K562 (cell line): ENCODE measurements at regions not wholly inside any gene's neighbourhood (a gene's known extent, or its start where the extent isn't known, plus 50 kb on each side); places are given as distances from the start of the nearest gene placed in this dataset.

Experiments used
- ATAC-seq: fragments of 200-7000 bp; cut with Tn5 transposase; 3 replicates; pipeline ENCODE4 v1.9.1; 2020; ENCODE audit warnings: moderate library complexity
- BruUV-seq: library from RNA; stranded (reverse); fragments of 400-500 nt; replicated peaks from 2 replicates; lab custom pipeline; 2021; lab: Mats Ljungman, UMichigan
- CTCF ChIA-PET: fragments of 300-600 bp; formaldehyde crosslinking; extraction: SDS; loops from one replicate; lab custom pipeline; 2021; ENCODE audit warnings: low intra/inter-chr PET ratio; lab: Yijun Ruan, JAX
- POLR2A ChIA-PET: fragments of 300-600, 350-650 bp; sonication (Branson Sonifier 250); formaldehyde crosslinking; extraction: SDS; loops from one replicate; lab custom pipeline; 2021; ENCODE audit warnings: antibody characterized with exemption, inconsistent platforms; lab: Yijun Ruan, JAX
- DNase-seq, 4 experiments: peaks; one replicate each; pipeline versions ENCODE4 v3.0.0 to v3.0.0-alpha.2; 2011 to 2018; ENCODE audit warnings: low spot score in 3 of 4, mixed read lengths in 3 of 4; ENCODE audit errors: extremely low read depth in 1 of 4
- FAIRE-seq: peaks from 2 replicates; lab custom pipeline; 2011; peaks lifted over from hg19 to GRCh38; lab: Jason Lieb, UNC
- H2AFZ ChIP-seq: 2 replicates; pipeline ENCODE4 v1.6.0; 2011; ENCODE audit warnings: low read depth, low read length, control low read depth, inconsistent platforms
- H3K27ac ChIP-seq: fragments of 200-600 bp; 3 replicates; pipeline ENCODE4 v1.8.0; 2011; ENCODE audit warnings: low read depth, mild to moderate bottlenecking, control low read depth, inconsistent platforms, low read length, moderate library complexity, mixed read lengths; ENCODE audit errors: extremely low read depth
- H3K27me3 ChIP-seq, 2 experiments: fragments of 300-600 bp in 1 of 2; 2 replicates in 1 of 2; 3 replicates in 1 of 2; pipeline versions ENCODE4 v1.6.0 to v1.8.0; 2011; ENCODE audit warnings: inconsistent platforms in 2 of 2, low read length in 2 of 2, mild to moderate bottlenecking in 1 of 2, mixed read lengths in 1 of 2, moderate library complexity in 1 of 2; ENCODE audit not compliant: control insufficient read depth in 2 of 2, insufficient read depth in 2 of 2
- H3K36me3 ChIP-seq: fragments of 300-600 bp; 3 replicates; pipeline ENCODE4 v1.8.0; 2011; ENCODE audit warnings: mild to moderate bottlenecking, low read length, inconsistent platforms; ENCODE audit not compliant: control insufficient read depth, insufficient read depth
- H3K4me1 ChIP-seq, 2 experiments: fragments of 200-600 bp in 1 of 2; replicated peaks in 1 of 2; 2 replicates in 1 of 2; 3 replicates in 1 of 2; pipeline versions ENCODE4 v1.5.1 to v1.8.0; 2011; ENCODE audit warnings: inconsistent platforms in 2 of 2, low read length in 2 of 2, mild to moderate bottlenecking in 1 of 2, mixed read lengths in 1 of 2, moderate library complexity in 1 of 2; ENCODE audit not compliant: control insufficient read depth in 2 of 2, insufficient read depth in 2 of 2
- H3K4me2 ChIP-seq: 2 replicates; pipeline ENCODE4 v1.6.1; 2011; ENCODE audit warnings: low read length, control low read depth, inconsistent platforms, mixed read lengths; ENCODE audit not compliant: insufficient read depth
- H3K4me3 ChIP-seq: fragments of 200-600 bp; sonication (generic), shearing (Covaris generic); 2 replicates; pipeline ENCODE4 v1.5.1; 2016; ENCODE audit warnings: control low read depth, inconsistent platforms
- H3K79me2 ChIP-seq: fragments of 200-600 bp; 3 replicates; pipeline ENCODE4 v1.8.0; 2011; ENCODE audit warnings: low read length, inconsistent platforms; ENCODE audit not compliant: control insufficient read depth, insufficient read depth
- H3K9ac ChIP-seq, 2 experiments: 2 replicates each; pipeline versions ENCODE4 v1.6.0 to v1.6.1; 2011; ENCODE audit warnings: low read depth in 2 of 2, low read length in 2 of 2, control low read depth in 1 of 2, inconsistent platforms in 1 of 2, mild to moderate bottlenecking in 1 of 2, mixed read lengths in 1 of 2; ENCODE audit not compliant: insufficient read depth in 1 of 2
- H3K9me1 ChIP-seq: one replicate; pipeline ENCODE4 v1.6.0; 2011; ENCODE audit warnings: inconsistent platforms, mild to moderate bottlenecking, low read length, moderate library complexity; ENCODE audit not compliant: control insufficient read depth, insufficient read depth
- H3K9me3 ChIP-seq: replicated peaks from 2 replicates; pipeline ENCODE4 v1.5.1; 2011; ENCODE audit warnings: low read depth, low read length, inconsistent platforms; ENCODE audit not compliant: control insufficient read depth, insufficient read depth
- H4K20me1 ChIP-seq: replicated peaks from 2 replicates; pipeline ENCODE4 v1.6.1; 2011; ENCODE audit warnings: low read length, inconsistent platforms, mixed read lengths; ENCODE audit not compliant: control insufficient read depth, insufficient read depth
- ATF7 ChIP-seq: fragments of 450-650 bp; IDR thresholded peaks from 2 replicates; pipeline ENCODE4 v1.7.1; 2014; ENCODE audit warnings: mild to moderate bottlenecking, moderate library complexity
- CBX2 ChIP-seq: fragments of 200-600 bp; sonication (generic); IDR thresholded peaks from one replicate; pipeline ENCODE4 v1.6.1; 2012; ENCODE audit warnings: mild to moderate bottlenecking, low read length, inconsistent platforms; ENCODE audit not compliant: insufficient read depth, poor library complexity, severe bottlenecking
- E2F6 ChIP-seq, 2 experiments: IDR thresholded peaks; 2 replicates each; pipeline ENCODE4 v1.6.1; 2011; ENCODE audit warnings: borderline replicate concordance in 1 of 2, control low read depth in 1 of 2, low read depth in 1 of 2, low read length in 1 of 2, mild to moderate bottlenecking in 1 of 2, mixed read lengths in 1 of 2, moderate library complexity in 1 of 2; ENCODE audit not compliant: insufficient read depth in 1 of 2, insufficient read length in 1 of 2, poor library complexity in 1 of 2, severe bottlenecking in 1 of 2; ENCODE audit errors: extremely low read depth in 1 of 2
- GABPB1 ChIP-seq: sonication (generic); formaldehyde crosslinking; IDR thresholded peaks from 2 replicates; pipeline ENCODE4 v1.8.0; 2022; ENCODE audit warnings: mild to moderate bottlenecking, missing genetic modification reagents
- HES1 ChIP-seq: fragments of 450-650 bp; IDR thresholded peaks from 2 replicates; pipeline ENCODE4 v1.6.1; 2016; ENCODE audit warnings: low read depth, mild to moderate bottlenecking, moderate library complexity
- PHB2 ChIP-seq: fragments of 450-650 bp; IDR thresholded peaks from 2 replicates; pipeline ENCODE4 v1.6.1; 2017; ENCODE audit warnings: low read depth
- SNAPC5 ChIP-seq: fragments of 250-450 bp; sonication (Bioruptor Pico); IDR thresholded peaks from 2 replicates; pipeline ENCODE4 v1.8.0; 2021; ENCODE audit warnings: moderate library complexity, mild to moderate bottlenecking, inconsistent platforms
- ZNF217 ChIP-seq: sonication (generic); formaldehyde crosslinking; IDR thresholded peaks from 2 replicates; pipeline ENCODE4 v1.8.0; 2022; ENCODE audit warnings: mild to moderate bottlenecking, missing genetic modification reagents
- in situ Hi-C: fragments of 300-500 bp; cut with MboI; formaldehyde crosslinking; loops from 4 replicates; pipeline ENCODE4 v1.15.0; 2018; ENCODE audit warnings: inconsistent platforms, mixed read lengths
- intact Hi-C: fragments of 100-400 bp; cut with micrococcal nuclease; formaldehyde crosslinking; loops from 2 replicates; pipeline ENCODE4 v1.14.2; 2022

GRCh38 chr10:62979921-62980320 is 153.2 kb upstream of the NRBF2 start:
- in situ Hi-C loops: no loop called here
- Histone ChIP-seq H3K9me1 (no peaks in the 10 kb centered on the region), H2AFZ (no peak overlapping the region), H4K20me1 (no peaks in the 10 kb centered on the region), H3K4me2 (no peak overlapping the region), H3K79me2 (no peaks in the 10 kb centered on the region), H3K36me3 (no peaks in the 10 kb centered on the region), H3K27me3 (no peaks in the 10 kb centered on the region), H3K9ac (no peak overlapping the region), H3K4me3 (no peak overlapping the region), H3K9me3 (no peaks in the 10 kb centered on the region), H3K27ac (no peak overlapping the region), H3K4me1 (no peaks in the 10 kb centered on the region)
- ChIA-PET POLR2A (no interaction called here), CTCF (no interaction called here)
- TF ChIP-seq ATF7 (no peak), GABPB1 (CRISPR knock-in tag) (no peak), SNAPC5 (CRISPR knock-in tag) (no peak), ZNF217 (CRISPR knock-in tag) (no peak), CBX2 (no peak), PHB2 (no peak), E2F6 (IDR thresholded peaks at IDR 0.05; ENCODE audit: borderline replicate concordance in 1 of 2, extremely low read depth in 1 of 2, insufficient read depth in 1 of 2, insufficient read length in 1 of 2, low read depth in 1 of 2, low read length in 1 of 2, poor library complexity in 1 of 2, severe bottlenecking in 1 of 2) (no peak), HES1 (no peak)
- intact Hi-C loops: no loop called here
- DNase-seq: no peak
- FAIRE-seq: no peak
- BruUV-seq: no TSS peak
- ATAC-seq: no peak
